K562 (cell line): ENCODE measurements at regions not wholly inside any gene's neighbourhood (a gene's known extent, or its start where the extent isn't known, plus 50 kb on each side); places are given as distances from the start of the nearest gene placed in this dataset.

ENCODE experiments used
- ATAC-seq: fragments of 200-7000 bp; cut with Tn5 transposase; 3 replicates; pipeline ENCODE4 v1.9.1; 2020; ENCODE audit warnings: moderate library complexity
- BruUV-seq: library from RNA; stranded (reverse); fragments of 400-500 nt; replicated peaks from 2 replicates; lab custom pipeline; 2021; lab: Mats Ljungman, UMichigan
- CTCF ChIA-PET: fragments of 300-600 bp; formaldehyde crosslinking; extraction: SDS; loops from one replicate; lab custom pipeline; 2021; ENCODE audit warnings: low intra/inter-chr PET ratio; lab: Yijun Ruan, JAX
- POLR2A ChIA-PET: fragments of 300-600, 350-650 bp; sonication (Branson Sonifier 250); formaldehyde crosslinking; extraction: SDS; loops from one replicate; lab custom pipeline; 2021; ENCODE audit warnings: antibody characterized with exemption, inconsistent platforms; lab: Yijun Ruan, JAX
- DNase-seq, 4 experiments: peaks; one replicate each; pipeline versions ENCODE4 v3.0.0 to v3.0.0-alpha.2; 2011 to 2018; ENCODE audit warnings: low spot score in 3 of 4, mixed read lengths in 3 of 4; ENCODE audit errors: extremely low read depth in 1 of 4
- FAIRE-seq: peaks from 2 replicates; lab custom pipeline; 2011; peaks lifted over from hg19 to GRCh38; lab: Jason Lieb, UNC
- H2AFZ ChIP-seq: 2 replicates; pipeline ENCODE4 v1.6.0; 2011; ENCODE audit warnings: low read depth, low read length, control low read depth, inconsistent platforms
- H3K27ac ChIP-seq: fragments of 200-600 bp; 3 replicates; pipeline ENCODE4 v1.8.0; 2011; ENCODE audit warnings: low read depth, mild to moderate bottlenecking, control low read depth, inconsistent platforms, low read length, moderate library complexity, mixed read lengths; ENCODE audit errors: extremely low read depth
- H3K27me3 ChIP-seq, 2 experiments: fragments of 300-600 bp in 1 of 2; 2 replicates in 1 of 2; 3 replicates in 1 of 2; pipeline versions ENCODE4 v1.6.0 to v1.8.0; 2011; ENCODE audit warnings: inconsistent platforms in 2 of 2, low read length in 2 of 2, mild to moderate bottlenecking in 1 of 2, mixed read lengths in 1 of 2, moderate library complexity in 1 of 2; ENCODE audit not compliant: control insufficient read depth in 2 of 2, insufficient read depth in 2 of 2
- H3K36me3 ChIP-seq: fragments of 300-600 bp; 3 replicates; pipeline ENCODE4 v1.8.0; 2011; ENCODE audit warnings: mild to moderate bottlenecking, low read length, inconsistent platforms; ENCODE audit not compliant: control insufficient read depth, insufficient read depth
- H3K4me1 ChIP-seq, 2 experiments: fragments of 200-600 bp in 1 of 2; replicated peaks in 1 of 2; 2 replicates in 1 of 2; 3 replicates in 1 of 2; pipeline versions ENCODE4 v1.5.1 to v1.8.0; 2011; ENCODE audit warnings: inconsistent platforms in 2 of 2, low read length in 2 of 2, mild to moderate bottlenecking in 1 of 2, mixed read lengths in 1 of 2, moderate library complexity in 1 of 2; ENCODE audit not compliant: control insufficient read depth in 2 of 2, insufficient read depth in 2 of 2
- H3K4me2 ChIP-seq: 2 replicates; pipeline ENCODE4 v1.6.1; 2011; ENCODE audit warnings: low read length, control low read depth, inconsistent platforms, mixed read lengths; ENCODE audit not compliant: insufficient read depth
- H3K4me3 ChIP-seq: fragments of 200-600 bp; sonication (generic), shearing (Covaris generic); 2 replicates; pipeline ENCODE4 v1.5.1; 2016; ENCODE audit warnings: control low read depth, inconsistent platforms
- H3K79me2 ChIP-seq: fragments of 200-600 bp; 3 replicates; pipeline ENCODE4 v1.8.0; 2011; ENCODE audit warnings: low read length, inconsistent platforms; ENCODE audit not compliant: control insufficient read depth, insufficient read depth
- H3K9ac ChIP-seq, 2 experiments: 2 replicates each; pipeline versions ENCODE4 v1.6.0 to v1.6.1; 2011; ENCODE audit warnings: low read depth in 2 of 2, low read length in 2 of 2, control low read depth in 1 of 2, inconsistent platforms in 1 of 2, mild to moderate bottlenecking in 1 of 2, mixed read lengths in 1 of 2; ENCODE audit not compliant: insufficient read depth in 1 of 2
- H3K9me1 ChIP-seq: one replicate; pipeline ENCODE4 v1.6.0; 2011; ENCODE audit warnings: inconsistent platforms, mild to moderate bottlenecking, low read length, moderate library complexity; ENCODE audit not compliant: control insufficient read depth, insufficient read depth
- H3K9me3 ChIP-seq: replicated peaks from 2 replicates; pipeline ENCODE4 v1.5.1; 2011; ENCODE audit warnings: low read depth, low read length, inconsistent platforms; ENCODE audit not compliant: control insufficient read depth, insufficient read depth
- H4K20me1 ChIP-seq: replicated peaks from 2 replicates; pipeline ENCODE4 v1.6.1; 2011; ENCODE audit warnings: low read length, inconsistent platforms, mixed read lengths; ENCODE audit not compliant: control insufficient read depth, insufficient read depth
- CC2D1A ChIP-seq: fragments of 450-650 bp; IDR thresholded peaks from 2 replicates; pipeline ENCODE4 v1.6.1; 2017; ENCODE audit warnings: mild to moderate bottlenecking
- HNRNPL ChIP-seq: fragments of 200-400 bp; formaldehyde crosslinking; IDR thresholded peaks from 2 replicates; pipeline ENCODE4 v1.6.1; 2017; ENCODE audit warnings: low read depth, mild to moderate bottlenecking, low read length
- KDM1A ChIP-seq, 2 experiments: fragments of 450-650 bp; IDR thresholded peaks; 2 replicates each; pipeline ENCODE4 v1.6.1; 2016; ENCODE audit warnings: mild to moderate bottlenecking in 2 of 2
- NFIX ChIP-seq: fragments of 250-450 bp; sonication (Bioruptor Pico); IDR thresholded peaks from 2 replicates; pipeline ENCODE4 v1.4.0; 2020; ENCODE audit warnings: low read depth, mild to moderate bottlenecking, moderate library complexity
- NR4A1 ChIP-seq, 2 experiments: fragments of 250-450 bp in 1 of 2; fragments of 450-650 bp in 1 of 2; sonication (Bioruptor Pico) in 1 of 2; IDR thresholded peaks; 2 replicates each; pipeline versions ENCODE4 v1.4.0 to v1.6.1; 2016 to 2020; ENCODE audit warnings: mild to moderate bottlenecking in 2 of 2, missing compliant biosample characterization in 1 of 2, missing genetic modification characterization in 1 of 2, moderate library complexity in 1 of 2
- PML ChIP-seq: IDR thresholded peaks from 2 replicates; pipeline ENCODE4 v1.6.1; 2012; ENCODE audit warnings: low read length, inconsistent platforms
- TOE1 ChIP-seq, 2 experiments: fragments of 450-650 bp in 1 of 2; sonication (generic) in 1 of 2; formaldehyde crosslinking in 1 of 2; IDR thresholded peaks; 2 replicates each; pipeline versions ENCODE4 v1.7.1 to v1.8.0; 2016 to 2022; ENCODE audit warnings: borderline replicate concordance in 2 of 2, mild to moderate bottlenecking in 2 of 2, antibody characterized with exemption in 1 of 2, inconsistent platforms in 1 of 2, low read depth in 1 of 2, missing genetic modification reagents in 1 of 2, moderate library complexity in 1 of 2
- XRCC3 ChIP-seq: fragments of 450-650 bp; IDR thresholded peaks from 2 replicates; pipeline ENCODE4 v1.6.1; 2017; ENCODE audit warnings: mild to moderate bottlenecking, moderate library complexity
- ZC3H8 ChIP-seq: fragments of 450-650 bp; IDR thresholded peaks from 2 replicates; pipeline ENCODE4 v1.6.1; 2017
- ZKSCAN3 ChIP-seq: fragments of 250-450 bp; sonication (Bioruptor Pico); IDR thresholded peaks from 2 replicates; pipeline ENCODE4 v1.4.0; 2020
- ZNF217 ChIP-seq: sonication (generic); formaldehyde crosslinking; IDR thresholded peaks from 2 replicates; pipeline ENCODE4 v1.8.0; 2022; ENCODE audit warnings: mild to moderate bottlenecking, missing genetic modification reagents
- WGBS: fragments of 100-300 bp; shearing (Covaris generic); methylation state at CpG from one replicate; pipeline ENCODE4 v1.1.6; 2016; ENCODE audit warnings: low coverage, mixed read lengths; ENCODE audit not compliant: insufficient coverage; ENCODE audit errors: missing lambda C conversion rate; 5-methylcytosine and 5-hydroxymethylcytosine counted together
- in situ Hi-C: fragments of 300-500 bp; cut with MboI; formaldehyde crosslinking; loops from 4 replicates; pipeline ENCODE4 v1.15.0; 2018; ENCODE audit warnings: inconsistent platforms, mixed read lengths
- intact Hi-C: fragments of 100-400 bp; cut with micrococcal nuclease; formaldehyde crosslinking; loops from 2 replicates; pipeline ENCODE4 v1.14.2; 2022
- TF ChIP-seq, protein P1 (sequence below): fragments of 450-650 bp; formaldehyde crosslinking; IDR thresholded peaks from 2 replicates; pipeline ENCODE4 v1.4.0; 2020; ENCODE audit warnings: mild to moderate bottlenecking, mixed read lengths
- TF ChIP-seq, protein P2 (sequence below): fragments of 250-450 bp; sonication (Bioruptor Pico); IDR thresholded peaks from 2 replicates; pipeline ENCODE4 v1.8.0; 2022; ENCODE audit warnings: moderate library complexity, mild to moderate bottlenecking, inconsistent platforms
- TF ChIP-seq, protein P3 (sequence below): fragments of 450-650 bp; IDR thresholded peaks from 2 replicates; pipeline ENCODE4 v1.7.1; 2018; ENCODE audit warnings: mild to moderate bottlenecking, low read depth; ENCODE audit not compliant: partially characterized antibody
- TF ChIP-seq, protein P4 (sequence below), 2 experiments: fragments of 200-800 bp in 1 of 2; sonication (Bioruptor generic) in 1 of 2; sonication (generic) in 1 of 2; formaldehyde crosslinking in 1 of 2; IDR thresholded peaks in 1 of 2; conservative IDR thresholded peaks in 1 of 2; 2 replicates each; pipeline versions ENCODE4 v1.5.0 to v1.6.1; 2016 to 2020; ENCODE audit warnings: missing compliant biosample characterization in 1 of 2, missing genetic modification characterization in 1 of 2, missing genetic modification reagents in 1 of 2

DNA sequence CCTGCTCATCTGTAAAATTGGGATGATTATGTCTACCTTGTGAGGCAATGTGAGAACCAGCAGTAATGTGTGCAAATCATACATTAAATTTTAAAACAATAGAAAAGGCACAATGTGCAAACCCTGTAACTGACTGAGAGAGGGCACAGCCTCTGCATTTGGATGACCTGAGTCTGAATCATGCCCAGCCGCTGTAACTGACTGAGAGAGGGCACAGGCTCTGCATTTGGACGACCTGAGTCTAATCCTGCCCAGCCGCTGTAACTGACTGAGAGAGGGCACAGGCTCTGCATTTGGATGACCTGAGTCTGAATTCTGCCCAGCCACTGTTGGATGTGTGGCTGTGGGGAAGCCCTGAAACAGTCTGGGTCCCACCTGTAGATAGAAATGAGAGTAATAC is 351.5 kb upstream of the SHH start:
- ATAC-seq (no peak), DNase-seq (no peak), FAIRE-seq (no peak)
- WGBS = 0% methylated on average over 3 of the region's 3 CpGs
- no TSS peak for BruUV-seq
- no peak overlapping the region for H3K9ac ChIP-seq
- no peaks in the 10 kb centered on the region for H3K9me3 ChIP-seq
- CTCF ChIA-PET = no interaction called here
- H3K4me3 ChIP-seq = no peak overlapping the region
- H3K4me2 ChIP-seq = no peak overlapping the region
- H2AFZ ChIP-seq = no peak overlapping the region
- in situ Hi-C loops (no loop called here), intact Hi-C loops (no loop called here)
- POLR2A ChIA-PET = interaction anchor here (1.1 kb wide), 1 partner anchor 15 kb away, joined by 3 read pairs; no protein-coding TSS in a partner anchor
- H3K36me3 ChIP-seq = no peaks in the 10 kb centered on the region
- H3K27ac ChIP-seq = no peak overlapping the region
- peaks cover 19 to 53% of the 10 kb centered on the region in 2 experiments; a peak in 4 of 5 replicates for H3K27me3 ChIP-seq
- H3K4me1 ChIP-seq = no peaks in the 10 kb centered on the region
- H4K20me1 ChIP-seq = peaks cover 4% of the 10 kb centered on the region; the same call in 1 of the 2 replicates
- no peaks in the 10 kb centered on the region for H3K79me2 ChIP-seq
- H3K9me1 ChIP-seq = no peaks in the 10 kb centered on the region
- no peak for TF ChIP-seq PML
- TF ChIP-seq, protein P1, sequence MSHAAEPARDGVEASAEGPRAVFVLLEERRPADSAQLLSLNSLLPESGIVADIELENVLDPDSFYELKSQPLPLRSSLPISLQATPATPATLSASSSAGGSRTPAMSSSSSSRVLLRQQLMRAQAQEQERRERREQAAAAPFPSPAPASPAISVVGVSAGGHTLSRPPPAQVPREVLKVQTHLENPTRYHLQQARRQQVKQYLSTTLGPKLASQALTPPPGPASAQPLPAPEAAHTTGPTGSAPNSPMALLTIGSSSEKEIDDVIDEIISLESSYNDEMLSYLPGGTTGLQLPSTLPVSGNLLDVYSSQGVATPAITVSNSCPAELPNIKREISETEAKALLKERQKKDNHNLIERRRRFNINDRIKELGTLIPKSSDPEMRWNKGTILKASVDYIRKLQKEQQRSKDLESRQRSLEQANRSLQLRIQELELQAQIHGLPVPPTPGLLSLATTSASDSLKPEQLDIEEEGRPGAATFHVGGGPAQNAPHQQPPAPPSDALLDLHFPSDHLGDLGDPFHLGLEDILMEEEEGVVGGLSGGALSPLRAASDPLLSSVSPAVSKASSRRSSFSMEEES (CRISPR knock-in tag) = no peak
- no peak for TF ChIP-seq ZKSCAN3 (CRISPR knock-in tag)
- TF ChIP-seq KDM1A (IDR thresholded peaks at IDR 0.05) = no peak
- TF ChIP-seq HNRNPL = no peak
- TF ChIP-seq, protein P2, sequence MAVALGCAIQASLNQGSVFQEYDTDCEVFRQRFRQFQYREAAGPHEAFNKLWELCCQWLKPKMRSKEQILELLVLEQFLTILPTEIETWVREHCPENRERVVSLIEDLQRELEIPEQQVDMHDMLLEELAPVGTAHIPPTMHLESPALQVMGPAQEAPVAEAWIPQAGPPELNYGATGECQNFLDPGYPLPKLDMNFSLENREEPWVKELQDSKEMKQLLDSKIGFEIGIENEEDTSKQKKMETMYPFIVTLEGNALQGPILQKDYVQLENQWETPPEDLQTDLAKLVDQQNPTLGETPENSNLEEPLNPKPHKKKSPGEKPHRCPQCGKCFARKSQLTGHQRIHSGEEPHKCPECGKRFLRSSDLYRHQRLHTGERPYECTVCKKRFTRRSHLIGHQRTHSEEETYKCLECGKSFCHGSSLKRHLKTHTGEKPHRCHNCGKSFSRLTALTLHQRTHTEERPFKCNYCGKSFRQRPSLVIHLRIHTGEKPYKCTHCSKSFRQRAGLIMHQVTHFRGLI (CRISPR knock-in tag) = no peak
- no peak for TF ChIP-seq CC2D1A
- TF ChIP-seq NR4A1 (CRISPR knock-in tag; IDR thresholded peaks at IDR 0.05) = no peak
- no peak for TF ChIP-seq NR4A1 (tag; IDR thresholded peaks at IDR 0.05)
- TF ChIP-seq, protein P3, sequence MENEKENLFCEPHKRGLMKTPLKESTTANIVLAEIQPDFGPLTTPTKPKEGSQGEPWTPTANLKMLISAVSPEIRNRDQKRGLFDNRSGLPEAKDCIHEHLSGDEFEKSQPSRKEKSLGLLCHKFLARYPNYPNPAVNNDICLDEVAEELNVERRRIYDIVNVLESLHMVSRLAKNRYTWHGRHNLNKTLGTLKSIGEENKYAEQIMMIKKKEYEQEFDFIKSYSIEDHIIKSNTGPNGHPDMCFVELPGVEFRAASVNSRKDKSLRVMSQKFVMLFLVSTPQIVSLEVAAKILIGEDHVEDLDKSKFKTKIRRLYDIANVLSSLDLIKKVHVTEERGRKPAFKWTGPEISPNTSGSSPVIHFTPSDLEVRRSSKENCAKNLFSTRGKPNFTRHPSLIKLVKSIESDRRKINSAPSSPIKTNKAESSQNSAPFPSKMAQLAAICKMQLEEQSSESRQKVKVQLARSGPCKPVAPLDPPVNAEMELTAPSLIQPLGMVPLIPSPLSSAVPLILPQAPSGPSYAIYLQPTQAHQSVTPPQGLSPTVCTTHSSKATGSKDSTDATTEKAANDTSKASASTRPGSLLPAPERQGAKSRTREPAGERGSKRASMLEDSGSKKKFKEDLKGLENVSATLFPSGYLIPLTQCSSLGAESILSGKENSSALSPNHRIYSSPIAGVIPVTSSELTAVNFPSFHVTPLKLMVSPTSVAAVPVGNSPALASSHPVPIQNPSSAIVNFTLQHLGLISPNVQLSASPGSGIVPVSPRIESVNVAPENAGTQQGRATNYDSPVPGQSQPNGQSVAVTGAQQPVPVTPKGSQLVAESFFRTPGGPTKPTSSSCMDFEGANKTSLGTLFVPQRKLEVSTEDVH = no peak
- no peak for TF ChIP-seq ZNF217 (CRISPR knock-in tag)
- TF ChIP-seq NFIX = no peak
- no peak for TF ChIP-seq ZC3H8
- TF ChIP-seq TOE1 (IDR thresholded peaks at IDR 0.05; ENCODE audit: borderline replicate concordance) = no peak
- no peak for TF ChIP-seq TOE1 (CRISPR knock-in tag; IDR thresholded peaks at IDR 0.05; ENCODE audit: borderline replicate concordance, low read depth)
- TF ChIP-seq XRCC3 = no peak
- TF ChIP-seq, protein P4, sequence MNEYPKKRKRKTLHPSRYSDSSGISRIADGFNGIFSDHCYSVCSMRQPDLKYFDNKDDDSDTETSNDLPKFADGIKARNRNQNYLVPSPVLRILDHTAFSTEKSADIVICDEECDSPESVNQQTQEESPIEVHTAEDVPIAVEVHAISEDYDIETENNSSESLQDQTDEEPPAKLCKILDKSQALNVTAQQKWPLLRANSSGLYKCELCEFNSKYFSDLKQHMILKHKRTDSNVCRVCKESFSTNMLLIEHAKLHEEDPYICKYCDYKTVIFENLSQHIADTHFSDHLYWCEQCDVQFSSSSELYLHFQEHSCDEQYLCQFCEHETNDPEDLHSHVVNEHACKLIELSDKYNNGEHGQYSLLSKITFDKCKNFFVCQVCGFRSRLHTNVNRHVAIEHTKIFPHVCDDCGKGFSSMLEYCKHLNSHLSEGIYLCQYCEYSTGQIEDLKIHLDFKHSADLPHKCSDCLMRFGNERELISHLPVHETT (CRISPR knock-in tag; conservative IDR thresholded peaks at IDR 0.05 in 1 of 2, IDR thresholded peaks at IDR 0.05 in 1 of 2) = no peak
